ENCODE measurements at regions not wholly inside any gene's neighbourhood (a gene's known extent, or its start where the extent isn't known, plus 50 kb on each side); places are given as distances from the start of the nearest gene placed in this dataset.

GRCh38 chr6:163710532-163711470 is 296.3 kb downstream of the QKI start (continued):
- no peak for TF ChIP-seq STAG1 (CRISPR knock-in tag; IDR thresholded peaks at IDR 0.05; ENCODE audit: borderline replicate concordance)
- TF ChIP-seq KHSRP (IDR thresholded peaks at IDR 0.05): no peak
- no peak for TF ChIP-seq CEBPB (tag; IDR thresholded peaks at IDR 0.05)
- TF ChIP-seq ZNF311 (CRISPR knock-in tag; IDR thresholded peaks at IDR 0.05): no peak
- TF ChIP-seq CBX1 (IDR thresholded peaks at IDR 0.05; ENCODE audit: low read depth): no peak
- TF ChIP-seq BCL6 (CRISPR knock-in tag; IDR thresholded peaks at IDR 0.05): no peak
- TF ChIP-seq SETDB1 (IDR thresholded peaks at IDR 0.05; ENCODE audit: low read length): no peak
- peak; percentile 53 for TF ChIP-seq MTA2 (IDR thresholded peaks at IDR 0.05; ENCODE audit: low read depth)
- no peak for TF ChIP-seq ZNF586 (CRISPR knock-in tag; conservative IDR thresholded peaks at IDR 0.05)
- TF ChIP-seq GMEB1 (CRISPR knock-in tag; IDR thresholded peaks at IDR 0.05): no peak
- no peak for TF ChIP-seq ZNF699 (CRISPR knock-in tag; IDR thresholded peaks at IDR 0.05; ENCODE audit: insufficient replicate concordance)
- no peak for TF ChIP-seq MCM5 (IDR thresholded peaks at IDR 0.05; ENCODE audit: low read depth)
- no peak for TF ChIP-seq ZNF75A (CRISPR knock-in tag; IDR thresholded peaks at IDR 0.05)
- no peak; the same call in 1 of the 2 replicates for TF ChIP-seq USF2 (CRISPR knock-in tag; IDR thresholded peaks at IDR 0.05)
- TF ChIP-seq ETV6 (IDR thresholded peaks at IDR 0.05; ENCODE audit: borderline replicate concordance in 1 of 2, low read depth in 2 of 2, low read length in 1 of 2): no peak
- TF ChIP-seq ETV6 (CRISPR knock-in tag; IDR thresholded peaks at IDR 0.05; ENCODE audit: borderline replicate concordance): no peak
- no peak for TF ChIP-seq ARHGAP35 (IDR thresholded peaks at IDR 0.05; ENCODE audit: partially characterized antibody)
- TF ChIP-seq TAL1 (IDR thresholded peaks at IDR 0.05): peak; percentile 68
- TF ChIP-seq NKRF (IDR thresholded peaks at IDR 0.05; ENCODE audit: borderline replicate concordance): no peak
- TF ChIP-seq MTF1 (CRISPR knock-in tag; IDR thresholded peaks at IDR 0.05; ENCODE audit: borderline replicate concordance): no peak
- peak; percentile 89 for TF ChIP-seq PKNOX1 (IDR thresholded peaks at IDR 0.05)
- peak; percentile 38; the same call in 1 of the 2 replicates for TF ChIP-seq POLR2AphosphoS5 (IDR thresholded peaks at IDR 0.05; ENCODE audit: control insufficient read depth, insufficient read depth, low read depth, low read length)

All from K562 (cell line).